Inflammatory macrophage treated with lipopolysaccharide for 1 hour (primary cell): ENCODE measurements at regions not wholly inside any gene's neighbourhood (a gene's known extent, or its start where the extent isn't known, plus 50 kb on each side); places are given as distances from the start of the nearest gene placed in this dataset.
"Not testable (repeated sequence)": the region's sequence is repeated elsewhere in the genome, so short reads cannot be mapped to it uniquely, and the experiment has no call there.

ENCODE experiments used
- DNase-seq, 2 donors: peaks; one replicate each; pipeline ENCODE4 v3.0.0-alpha.2; 2020 to 2022

DNA sequence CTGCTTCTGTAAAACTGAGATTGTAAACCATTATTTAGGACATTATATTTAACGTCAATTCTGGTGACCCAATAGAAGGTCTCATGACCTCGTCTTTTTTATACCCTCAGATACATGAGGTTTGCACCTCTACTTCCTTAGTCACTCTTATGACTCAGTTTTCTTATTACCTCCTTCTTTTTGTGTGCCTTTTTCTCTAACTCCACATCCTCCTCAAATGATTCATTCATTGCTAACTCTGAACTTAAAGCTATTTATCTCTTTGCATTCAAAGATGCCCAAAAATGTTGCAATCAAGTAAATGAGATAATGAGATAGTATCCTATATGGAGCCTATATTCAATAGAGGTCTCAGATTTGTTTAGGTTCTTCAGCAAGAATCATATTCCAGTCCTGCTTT is 121.0 kb upstream of the KYNU start:
- no peak for DNase-seq

- DNase-seq = no peak
Observed at GRCh38 chr2:142755191-142755590, 122.3 kb upstream of the KYNU start.

GRCh38 chr2:142754182-142754581 is 123.3 kb upstream of the KYNU start:
- DNase-seq = no peak

DNA sequence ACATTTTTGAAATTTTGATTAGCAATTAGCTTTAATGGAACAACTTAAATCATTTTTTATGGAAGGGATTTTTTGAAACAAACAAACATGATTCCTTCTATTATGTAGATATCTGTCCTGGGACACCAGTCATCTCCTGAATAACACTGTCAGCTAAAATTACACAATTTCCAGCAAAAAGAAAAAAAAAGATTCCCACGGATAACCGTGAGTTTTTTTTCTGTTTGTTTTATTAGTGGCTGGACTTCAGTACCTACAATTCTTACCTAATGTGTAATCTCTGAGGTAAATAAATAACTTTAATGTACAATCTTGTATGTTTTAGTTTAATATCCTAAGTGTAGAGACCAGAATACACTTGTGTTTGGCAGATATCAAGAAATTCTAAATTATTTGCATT is 126.6 kb upstream of the KYNU start:
- no peak for DNase-seq

DNA sequence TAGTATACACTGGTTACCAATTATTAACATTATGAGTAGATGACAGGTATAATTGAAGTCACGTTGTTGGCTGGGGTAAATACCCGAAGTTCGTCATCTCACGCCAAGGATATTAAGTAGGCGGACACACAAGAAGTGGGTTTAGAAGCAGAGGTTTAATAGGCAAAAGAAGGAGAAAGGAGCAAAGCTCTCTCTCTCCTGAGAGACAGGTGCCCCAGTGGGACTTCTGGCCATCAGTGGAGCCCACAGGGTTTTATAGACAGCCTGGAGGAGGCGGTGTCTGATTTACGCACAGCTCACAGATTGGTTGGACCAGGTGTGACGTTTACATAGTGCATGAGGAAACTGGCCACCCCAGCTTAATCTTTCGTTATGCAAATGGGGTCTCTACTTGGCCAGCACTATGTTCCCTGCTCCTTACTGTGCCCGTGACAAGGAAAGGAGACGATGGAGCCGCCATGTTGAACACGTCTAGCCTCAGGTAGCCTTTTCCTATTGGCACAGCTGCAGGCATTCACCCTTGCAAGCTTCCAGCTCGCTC is 128.8 kb upstream of the KYNU start:
- DNase-seq = no peak

- DNase-seq = no peak
Observed at GRCh38 chr2:142745691-142746090, 131.8 kb upstream of the KYNU start.

DNA sequence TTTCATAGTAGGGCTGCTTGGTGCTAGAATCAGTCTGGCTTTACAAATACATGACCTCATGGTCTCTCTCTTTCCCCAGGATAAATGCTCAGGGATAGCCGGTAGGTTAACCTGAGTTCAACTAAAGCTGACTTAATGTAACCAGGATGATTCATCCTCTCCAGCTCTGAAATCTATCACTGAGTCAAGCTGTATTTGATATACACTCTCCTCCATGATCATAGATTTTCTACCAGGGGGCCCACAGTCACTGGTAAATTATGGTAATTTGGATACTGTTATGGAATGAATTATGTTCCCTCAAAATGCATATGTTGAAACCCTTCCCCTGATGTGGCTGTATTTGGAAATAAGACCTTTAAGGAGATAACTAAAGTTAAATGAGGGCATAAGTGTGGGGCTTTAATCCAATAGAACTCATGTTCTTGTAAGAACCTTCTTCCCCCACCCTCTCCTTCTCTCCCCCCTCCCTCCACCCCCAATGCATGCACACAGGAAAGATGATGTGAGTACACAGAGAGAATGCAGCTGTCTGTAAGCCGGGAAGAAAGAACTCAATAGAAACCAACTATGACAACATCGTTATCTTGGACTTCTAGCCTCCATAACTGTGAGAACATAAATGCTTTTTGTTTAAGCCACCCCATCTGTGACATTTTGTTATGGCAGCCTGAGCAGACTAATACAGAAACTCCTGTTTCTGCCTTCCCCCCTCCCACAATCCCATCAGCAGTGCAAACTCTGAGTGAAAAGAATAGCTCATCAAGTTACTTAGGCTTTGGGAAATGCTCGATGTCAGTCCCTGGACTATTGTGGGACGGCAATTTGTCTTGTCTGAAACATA is 134.9 kb upstream of the KYNU start:
- DNase-seq = no peak

GRCh38 chr2:142741764-142742269 is 135.6 kb upstream of the KYNU start:
- no peak for DNase-seq

DNA sequence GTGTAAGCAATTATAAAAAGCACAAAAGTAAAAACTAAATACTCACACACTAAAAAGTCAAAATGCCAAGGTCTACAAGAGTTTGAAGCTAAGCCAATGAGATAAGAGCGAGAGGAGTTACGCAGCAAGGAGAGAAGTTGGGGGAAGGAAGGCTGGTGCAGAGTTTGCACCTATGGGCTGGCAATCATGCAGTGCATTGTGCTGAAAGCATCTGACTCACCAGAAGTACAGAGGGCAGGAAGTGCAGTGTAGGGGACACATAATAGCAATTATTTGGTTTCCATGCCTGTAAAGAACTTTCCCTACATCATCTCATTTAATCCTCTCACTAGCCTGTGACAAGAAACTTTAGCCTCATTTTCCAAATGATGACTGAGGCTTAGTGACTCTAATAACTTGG is 142.7 kb upstream of the KYNU start:
- DNase-seq = no peak

- no peak for DNase-seq
Observed at GRCh38 chr2:142734231-142734630, 143.2 kb upstream of the KYNU start.

- not testable (repeated sequence) for DNase-seq
Observed at GRCh38 chr2:142729814-142730213, 147.7 kb upstream of the KYNU start.

DNA sequence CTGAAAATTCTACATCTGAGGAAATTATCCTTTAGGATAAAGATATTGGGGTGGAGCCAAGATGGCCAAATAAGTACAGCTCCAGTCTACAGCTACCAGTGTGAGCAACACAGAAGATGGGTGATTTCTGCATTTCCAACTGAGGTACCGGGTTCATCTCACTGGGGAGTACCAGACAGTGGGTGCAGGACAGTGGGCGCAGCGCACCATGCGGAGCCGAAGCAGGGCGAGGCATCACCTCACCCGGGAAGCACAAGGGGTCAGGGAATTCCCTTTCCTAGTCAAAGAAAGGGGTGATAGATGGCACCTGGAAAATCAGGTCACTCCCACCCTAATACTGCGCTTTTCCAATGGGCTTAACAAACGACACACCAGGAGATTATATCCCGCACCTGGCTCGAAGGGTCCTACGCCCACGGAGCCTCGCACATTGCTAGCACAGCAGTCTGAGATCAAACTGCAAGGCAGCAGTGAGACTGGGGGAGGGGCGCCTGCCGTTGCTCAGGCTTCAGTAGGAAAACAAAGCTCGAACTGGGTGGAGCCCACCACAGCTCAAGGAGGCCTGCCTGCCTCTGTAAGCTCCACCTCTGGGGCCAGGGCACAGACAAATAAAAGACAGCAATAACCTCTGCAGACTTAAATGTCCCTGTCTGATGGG is 149.5 kb upstream of the KYNU start:
- DNase-seq = not testable (repeated sequence)

GRCh38 chr2:142725386-142725785 is 152.1 kb upstream of the KYNU start:
- no peak for DNase-seq

- no peak for DNase-seq
Observed at GRCh38 chr2:142724713-142725349, 152.6 kb upstream of the KYNU start.

DNA sequence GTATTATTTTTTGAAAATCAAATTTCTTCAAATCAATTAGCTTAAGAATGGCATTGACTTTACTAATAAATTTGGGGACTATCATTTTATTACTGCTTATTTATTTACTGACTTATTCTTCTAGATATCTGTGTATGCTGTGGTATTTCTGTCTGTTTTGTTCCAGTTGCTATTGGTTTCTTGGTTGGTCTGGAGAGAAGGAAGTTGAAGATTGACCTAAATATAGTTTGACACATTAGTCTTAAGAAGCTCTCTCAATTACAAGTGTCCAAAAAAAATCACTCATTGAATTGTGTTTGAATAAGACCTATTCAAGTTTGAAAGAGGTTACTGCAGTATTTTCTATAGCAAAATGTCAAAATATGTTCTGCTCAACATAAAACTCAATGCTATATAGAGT is 153.3 kb upstream of the KYNU start:
- no peak for DNase-seq

GRCh38 chr2:142723236-142723635 is 154.2 kb upstream of the KYNU start:
- no peak for DNase-seq

GRCh38 chr2:142722569-142722968 is 154.9 kb upstream of the KYNU start:
- no peak for DNase-seq

- no peak for DNase-seq
Observed at GRCh38 chr2:142722086-142722485, 155.4 kb upstream of the KYNU start.

GRCh38 chr2:142721015-142721414 is 156.4 kb upstream of the KYNU start:
- DNase-seq = no peak

GRCh38 chr2:142718576-142719155 is 158.8 kb upstream of the KYNU start:
- DNase-seq = no peak

DNA sequence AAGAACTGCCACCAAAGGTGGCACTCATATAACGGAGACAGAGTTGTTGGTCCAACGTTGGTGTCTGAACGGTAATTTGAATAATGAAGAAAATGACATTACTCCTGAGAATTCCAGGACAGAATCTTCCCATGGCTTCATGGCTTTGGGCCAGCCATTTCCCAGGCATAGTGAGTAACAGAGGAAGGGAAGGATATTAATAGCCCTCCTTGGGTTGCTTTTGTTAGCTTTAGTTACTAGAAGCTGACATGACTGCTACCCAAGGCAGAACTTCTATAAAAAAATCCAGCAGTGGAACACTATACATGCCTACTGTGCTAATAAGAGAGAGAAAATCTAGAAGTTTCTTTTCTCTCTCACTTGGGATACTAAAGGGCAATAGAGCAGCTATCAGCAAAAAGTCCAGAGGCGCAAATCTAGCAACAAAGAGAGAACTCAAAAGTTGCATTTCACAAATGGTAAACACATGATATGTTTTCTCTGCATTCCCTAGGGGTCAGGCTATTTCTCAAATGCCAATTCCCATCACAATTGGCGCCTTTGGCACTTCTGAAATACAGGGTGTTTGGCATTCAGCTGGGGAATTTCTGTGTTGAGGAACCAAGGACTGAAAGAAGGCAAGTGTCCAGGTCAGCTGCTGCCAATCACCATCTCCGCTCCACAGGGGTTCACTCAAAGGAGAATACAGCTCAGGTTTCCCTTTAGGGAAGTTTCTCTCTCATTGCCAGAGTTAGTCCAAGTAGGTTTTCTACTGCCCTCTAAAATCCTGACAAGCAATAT is 160.8 kb upstream of the KYNU start:
- DNase-seq = no peak

DNA sequence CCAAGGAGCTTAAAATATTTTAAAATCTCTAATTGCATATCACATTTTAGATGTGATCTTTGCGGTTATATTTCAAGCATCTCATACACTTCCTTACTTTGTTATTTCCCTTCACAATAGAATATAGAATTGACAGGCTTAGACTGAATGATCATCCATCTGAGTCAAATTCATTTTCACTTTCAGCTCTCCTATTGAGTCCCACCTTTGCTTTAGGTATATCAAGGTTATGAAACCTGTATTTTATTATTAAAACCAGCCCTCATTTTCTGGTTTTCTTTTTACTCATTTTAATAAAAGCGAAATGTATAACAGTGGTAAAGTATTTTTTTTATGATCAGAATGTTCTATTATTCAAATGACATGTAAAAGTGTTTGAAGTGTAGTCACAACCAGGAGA is 162.9 kb upstream of the KYNU start:
- DNase-seq = no peak
